HG03439 (cell line): ENCODE measurements at regions not wholly inside any gene's neighbourhood (a gene's known extent, or its start where the extent isn't known, plus 50 kb on each side); places are given as distances from the start of the nearest gene placed in this dataset.

ENCODE experiments used
- ATAC-seq: cut with Tn5 transposase; IDR thresholded peaks from one replicate; pipeline ENCODE4 v1.9.1; 2021; ENCODE audit warnings: mild to moderate bottlenecking, moderate library complexity; ENCODE audit not compliant: unreplicated experiment

DNA sequence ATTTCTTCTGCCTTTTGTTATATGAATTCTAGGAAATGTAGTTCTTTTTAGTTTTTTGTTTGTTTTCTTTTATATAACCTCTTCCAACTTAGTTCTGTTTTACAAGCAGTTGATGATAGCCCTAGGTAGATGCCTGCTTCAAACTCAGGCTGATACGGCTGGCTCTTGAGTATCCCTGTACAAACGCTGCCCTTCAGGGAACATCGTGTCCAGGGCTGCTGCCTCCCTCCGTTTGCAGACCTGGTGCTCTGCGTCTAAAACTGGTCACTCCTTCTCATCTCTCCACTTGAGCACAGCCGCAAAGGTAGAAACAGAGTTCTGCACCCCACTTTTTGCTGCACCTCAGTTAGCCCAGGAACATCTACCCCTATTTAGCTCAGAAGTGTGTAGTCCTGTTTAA lies 310.1 kb downstream of the PRL start:
- no peak for ATAC-seq

DNA sequence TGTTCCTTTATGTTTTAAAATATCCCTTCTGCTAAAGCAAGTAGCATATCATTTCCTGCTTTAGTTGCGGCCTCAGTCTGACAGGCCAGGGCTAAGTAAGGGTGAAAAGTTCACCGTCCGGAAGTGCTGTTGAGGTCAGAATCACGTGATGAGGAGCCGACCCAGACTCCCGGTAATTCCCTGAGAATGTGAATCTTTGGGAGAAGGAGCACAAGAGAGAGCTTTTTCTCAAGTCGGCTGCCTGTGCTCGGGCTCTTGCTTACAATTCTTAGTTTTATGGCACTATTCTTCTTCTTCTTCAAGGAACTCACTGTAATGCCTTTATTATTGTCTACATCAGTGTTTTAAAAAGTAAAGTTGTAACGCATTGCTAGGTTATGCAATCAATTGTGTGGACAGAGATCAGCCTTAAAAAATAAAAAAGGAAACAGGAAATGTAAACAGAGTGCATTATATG lies 309.3 kb downstream of the PRL start:
- ATAC-seq: no peak

DNA sequence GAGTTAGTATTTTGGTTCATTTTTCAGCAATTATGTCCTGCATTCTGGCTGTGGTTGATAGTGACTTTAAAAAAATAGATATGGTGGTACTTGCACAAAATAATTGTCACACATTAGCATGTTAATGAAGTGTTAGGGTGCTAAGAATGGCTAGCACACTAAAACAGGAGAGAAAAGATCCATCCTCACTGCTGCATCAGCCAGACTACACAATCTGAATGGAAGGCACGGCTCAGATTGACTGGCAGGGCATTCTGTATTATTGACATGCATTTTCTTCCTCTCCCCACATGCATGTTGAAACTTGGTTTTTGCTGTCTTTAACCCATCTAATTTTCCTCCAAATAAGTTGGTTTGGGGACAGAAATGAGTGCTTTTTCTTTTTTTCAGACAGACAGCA lies 306.3 kb downstream of the PRL start:
- no peak for ATAC-seq

- ATAC-seq: no peak
Measured at GRCh38 chr6:21992178-21992967, 304.5 kb downstream of the PRL start.

- no peak for ATAC-seq
Measured at GRCh38 chr6:21993841-21994240, 303.0 kb downstream of the PRL start.

GRCh38 chr6:21994821-21995220 lies 302.0 kb downstream of the PRL start:
- ATAC-seq: no peak

DNA sequence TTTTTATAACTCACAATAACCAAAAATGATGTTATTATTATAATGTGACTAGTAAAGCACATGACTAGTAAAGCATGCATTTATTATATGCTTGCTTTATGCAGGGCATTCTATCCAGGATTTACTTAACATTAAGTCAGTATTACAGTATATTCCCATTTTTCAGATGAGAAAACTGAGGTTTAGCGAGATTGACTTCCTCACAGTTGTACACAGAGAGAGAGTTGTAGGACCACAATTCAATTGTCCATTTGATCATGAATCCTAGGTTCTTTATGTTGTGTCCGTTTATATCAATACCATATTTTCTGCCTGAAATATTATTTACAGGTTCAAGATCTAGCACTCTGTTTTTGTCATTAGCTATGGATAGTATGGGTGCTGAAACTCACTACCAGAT lies 301.5 kb downstream of the PRL start:
- ATAC-seq: no peak

GRCh38 chr6:21996425-21997118 lies 300.3 kb downstream of the PRL start:
- no peak for ATAC-seq

DNA sequence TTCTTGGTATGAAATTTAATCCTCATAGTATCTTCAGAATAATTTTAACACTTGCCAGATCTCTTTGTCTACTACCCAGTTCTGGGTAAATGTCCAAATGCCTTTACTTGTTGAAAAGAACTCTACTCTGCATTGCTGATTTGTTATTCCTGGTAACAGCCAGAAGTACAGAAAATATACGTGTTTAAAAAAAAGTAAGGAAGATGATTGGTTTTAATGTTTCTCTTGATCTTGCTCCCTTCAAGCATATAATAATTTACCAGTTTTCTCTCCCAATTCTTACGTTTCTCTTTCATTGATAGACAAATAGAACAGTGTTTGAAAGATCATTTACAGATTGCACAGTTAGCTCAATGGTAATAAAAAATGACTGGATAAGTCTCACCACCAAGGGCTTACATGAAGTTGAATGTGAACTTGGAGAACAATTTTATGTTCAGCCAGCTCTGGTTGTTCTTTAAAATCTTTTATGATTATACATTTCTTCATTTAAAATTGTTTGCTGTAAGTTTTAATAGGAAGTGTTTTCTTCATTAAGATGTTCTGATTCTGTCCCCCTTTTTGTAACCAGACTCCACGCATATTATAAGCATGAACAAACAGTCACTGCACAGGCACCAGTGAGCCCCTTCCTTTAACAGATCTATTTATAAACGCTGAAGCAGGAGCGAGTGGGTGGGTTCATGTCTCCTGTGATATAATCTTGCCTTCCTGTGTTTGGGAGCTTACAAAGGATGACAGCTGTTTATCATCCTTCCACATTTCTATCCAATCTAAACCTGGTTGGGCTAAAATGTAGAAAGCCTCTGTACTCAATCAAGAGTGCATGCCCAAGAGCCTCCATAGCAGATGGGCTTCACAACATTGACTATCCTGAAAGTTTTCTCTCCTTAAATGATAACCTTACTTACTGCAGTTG lies 299.5 kb downstream of the PRL start:
- ATAC-seq: no peak

DNA sequence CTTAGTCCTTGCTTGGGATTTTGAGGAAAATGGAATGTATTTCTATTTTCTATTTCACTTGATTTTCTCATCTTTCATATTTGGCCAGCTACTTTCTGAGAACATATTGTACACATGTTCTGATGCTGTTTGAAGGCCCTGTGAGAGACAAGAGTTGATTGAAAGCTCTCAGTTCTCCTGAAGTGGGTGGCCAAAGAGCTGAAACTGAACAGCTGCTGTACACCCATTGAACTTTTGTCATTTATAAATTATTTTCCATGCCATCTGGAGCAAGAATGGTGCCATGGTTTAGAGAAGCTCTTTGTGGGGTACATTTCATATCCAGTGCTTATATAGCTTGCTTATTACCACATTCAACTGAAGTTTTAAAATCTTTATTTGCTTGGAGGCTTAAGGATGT lies 298.3 kb downstream of the PRL start:
- no peak for ATAC-seq

DNA sequence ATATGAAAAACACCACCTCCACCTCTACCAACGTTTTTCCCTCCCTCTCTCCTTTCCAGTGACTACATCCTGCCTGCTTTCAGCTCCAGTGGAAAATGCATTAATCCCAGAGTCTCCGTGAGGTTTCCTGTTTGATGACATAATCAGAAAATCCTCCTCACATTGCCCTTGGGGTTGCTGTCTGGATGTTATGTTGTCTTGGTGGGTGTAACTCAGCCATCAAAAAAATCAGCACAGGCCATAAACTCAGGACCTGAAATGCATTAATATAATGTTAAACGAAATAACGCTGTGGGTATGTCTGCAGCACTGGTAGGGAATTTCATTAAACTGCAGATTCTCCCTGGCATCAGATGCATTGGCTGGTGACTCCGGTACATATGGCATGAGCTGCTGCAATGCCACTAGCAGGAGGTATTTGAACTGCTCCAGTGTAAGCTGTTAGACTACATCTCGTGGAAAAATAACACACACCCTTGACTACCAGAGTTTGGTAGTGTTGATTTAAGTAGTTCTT lies 297.8 kb downstream of the PRL start:
- no peak for ATAC-seq

- no peak for ATAC-seq
Measured at GRCh38 chr6:21999741-22000140, 297.1 kb downstream of the PRL start.

- no peak for ATAC-seq
Measured at GRCh38 chr6:22001396-22002027, 295.3 kb downstream of the PRL start.

DNA sequence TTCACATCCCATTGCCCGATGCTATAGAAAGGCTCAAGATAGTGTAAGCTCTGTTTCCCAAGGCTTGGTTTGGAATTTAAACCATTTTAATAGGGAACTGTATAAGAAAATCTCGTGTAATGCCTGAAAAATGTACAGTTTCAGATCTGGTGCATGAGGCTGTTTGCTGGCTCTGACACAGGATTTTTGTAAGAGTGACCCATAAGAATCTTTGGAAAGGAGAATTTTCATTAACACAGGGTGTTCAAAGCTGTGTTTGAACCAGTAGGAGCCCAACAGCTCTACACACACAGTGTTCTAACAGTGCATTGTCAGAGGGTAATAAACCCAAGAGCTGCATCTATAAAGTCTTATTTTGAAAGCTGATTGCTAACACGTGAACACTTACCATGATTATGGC lies 293.5 kb downstream of the PRL start:
- ATAC-seq: no peak

DNA sequence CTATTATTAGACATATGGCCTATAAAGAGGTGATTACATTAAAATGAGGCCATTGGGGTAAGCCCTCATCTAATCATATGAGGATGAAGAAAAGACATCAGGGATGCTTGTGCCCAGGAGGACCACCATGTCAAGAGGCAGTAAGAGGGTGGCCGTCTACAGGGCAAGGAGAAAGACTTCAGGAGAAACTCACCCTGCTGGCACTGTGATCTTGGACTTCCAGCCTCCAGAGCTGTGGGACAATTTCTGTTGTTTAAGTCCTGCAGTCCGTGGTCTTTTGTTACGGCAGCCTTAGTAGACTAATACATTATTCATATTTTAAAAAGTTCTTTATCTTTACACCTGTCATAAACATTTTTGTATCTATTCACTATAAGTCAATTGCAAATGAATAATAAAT lies 290.0 kb downstream of the PRL start:
- ATAC-seq: no peak

- no peak for ATAC-seq
Measured at GRCh38 chr6:22007469-22007868, 289.4 kb downstream of the PRL start.

GRCh38 chr6:22008248-22008836 lies 288.5 kb downstream of the PRL start:
- ATAC-seq: no peak

DNA sequence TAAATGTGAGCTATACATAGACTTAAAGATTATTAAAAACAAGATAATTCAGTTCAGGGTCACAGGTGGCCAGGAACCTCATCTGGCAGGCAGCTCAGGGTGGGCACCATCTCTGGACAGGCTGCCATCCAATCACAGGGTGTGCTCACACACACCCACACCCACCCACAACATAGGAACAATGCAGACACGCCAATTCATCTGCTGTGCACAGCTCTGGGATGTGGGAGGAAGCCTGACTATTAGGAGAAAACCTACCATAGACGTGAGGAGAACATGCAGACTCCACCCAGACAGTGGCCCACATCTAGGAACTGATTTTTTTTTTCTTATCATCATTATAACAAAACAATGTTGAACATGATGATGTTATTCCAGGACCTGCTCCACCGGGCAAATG lies 286.7 kb downstream of the PRL start:
- ATAC-seq: no peak

GRCh38 chr6:22015216-22015615 lies 281.6 kb downstream of the PRL start:
- ATAC-seq: no peak

DNA sequence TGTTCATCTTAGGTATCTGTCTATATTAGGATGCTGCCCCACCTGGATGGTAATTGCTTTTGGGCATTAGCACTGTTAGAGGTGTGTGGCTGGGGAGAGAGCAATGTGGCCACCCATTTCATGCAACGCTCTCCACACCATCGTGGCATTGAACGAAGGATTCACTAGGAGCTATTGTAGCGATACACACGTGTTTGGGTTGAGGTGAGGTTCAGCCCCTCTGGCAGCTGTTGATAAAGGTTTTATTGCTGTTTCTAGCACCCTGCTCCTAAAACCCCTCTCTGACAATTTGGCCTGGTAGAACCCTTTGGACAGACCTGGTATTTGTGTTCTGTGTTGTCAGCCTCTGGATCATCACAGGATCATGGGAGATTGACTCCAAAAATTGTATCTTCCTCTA lies 280.9 kb downstream of the PRL start:
- ATAC-seq: no peak
